ENCODE measurements at regions not wholly inside any gene's neighbourhood (a gene's known extent, or its start where the extent isn't known, plus 50 kb on each side); places are given as distances from the start of the nearest gene placed in this dataset.
"Not testable (repeated sequence)": the region's sequence is repeated elsewhere in the genome, so short reads cannot be mapped to it uniquely, and the experiment has no call there.

DNA sequence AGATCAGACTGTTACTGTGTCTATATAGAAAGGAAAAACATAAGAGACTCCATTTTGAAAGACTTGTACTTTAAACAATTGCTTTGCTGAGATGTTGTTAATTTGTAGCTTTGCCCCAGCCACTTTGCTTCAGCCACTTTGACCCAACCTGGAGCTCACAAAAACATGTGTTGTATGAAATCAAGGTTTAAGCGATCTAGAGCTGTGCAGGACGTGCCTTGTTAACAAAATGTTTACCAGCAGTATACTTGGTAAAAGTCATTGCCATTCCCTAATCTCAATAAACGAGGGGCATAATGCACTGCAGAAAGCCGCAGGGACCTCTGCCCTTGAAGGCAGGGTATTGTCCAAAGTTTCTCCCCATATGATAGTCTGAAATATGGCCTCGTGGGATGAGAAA, 3919.5 kb upstream of the OR11H1 start:
- TF ChIP-seq, protein P1, sequence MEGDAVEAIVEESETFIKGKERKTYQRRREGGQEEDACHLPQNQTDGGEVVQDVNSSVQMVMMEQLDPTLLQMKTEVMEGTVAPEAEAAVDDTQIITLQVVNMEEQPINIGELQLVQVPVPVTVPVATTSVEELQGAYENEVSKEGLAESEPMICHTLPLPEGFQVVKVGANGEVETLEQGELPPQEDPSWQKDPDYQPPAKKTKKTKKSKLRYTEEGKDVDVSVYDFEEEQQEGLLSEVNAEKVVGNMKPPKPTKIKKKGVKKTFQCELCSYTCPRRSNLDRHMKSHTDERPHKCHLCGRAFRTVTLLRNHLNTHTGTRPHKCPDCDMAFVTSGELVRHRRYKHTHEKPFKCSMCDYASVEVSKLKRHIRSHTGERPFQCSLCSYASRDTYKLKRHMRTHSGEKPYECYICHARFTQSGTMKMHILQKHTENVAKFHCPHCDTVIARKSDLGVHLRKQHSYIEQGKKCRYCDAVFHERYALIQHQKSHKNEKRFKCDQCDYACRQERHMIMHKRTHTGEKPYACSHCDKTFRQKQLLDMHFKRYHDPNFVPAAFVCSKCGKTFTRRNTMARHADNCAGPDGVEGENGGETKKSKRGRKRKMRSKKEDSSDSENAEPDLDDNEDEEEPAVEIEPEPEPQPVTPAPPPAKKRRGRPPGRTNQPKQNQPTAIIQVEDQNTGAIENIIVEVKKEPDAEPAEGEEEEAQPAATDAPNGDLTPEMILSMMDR (IDR thresholded peaks at IDR 0.05) = not testable (repeated sequence)
- TF ChIP-seq POLR2A, EP300 (IDR thresholded peaks at IDR 0.05): not testable (repeated sequence)
